PC-3 (cell line): ENCODE measurements at regions not wholly inside any gene's neighbourhood (a gene's known extent, or its start where the extent isn't known, plus 50 kb on each side); places are given as distances from the start of the nearest gene placed in this dataset.

Experiments used
- ATAC-seq: fragments of 200-7000 bp; cut with Tn5 transposase; 2 replicates; pipeline ENCODE4 v1.9.1; 2020; ENCODE audit warnings: mild to moderate bottlenecking, moderate library complexity
- BruUV-seq: library from RNA; stranded (reverse); fragments of 400-500 nt; replicated peaks from 2 replicates; lab custom pipeline; 2021; lab: Mats Ljungman, UMichigan
- CTCF ChIA-PET: fragments of 300-600 bp; sonication (Branson Sonifier 250); formaldehyde crosslinking; loops from one replicate; lab custom pipeline; 2022; ENCODE audit warnings: antibody characterized with exemption; lab: Charles Lee
- POLR2A ChIA-PET: fragments of 300-600 bp; sonication (Branson Sonifier 250); formaldehyde crosslinking; loops from one replicate; lab custom pipeline; 2022; ENCODE audit warnings: antibody characterized with exemption; ENCODE audit not compliant: unreplicated experiment; lab: Charles Lee
- DNase-seq: peaks from one replicate; pipeline ENCODE4 v3.0.0-alpha.2; 2015
- H2AFZ ChIP-seq: fragments of 300-600 bp; sonication (generic); 2 replicates; pipeline ENCODE4 v1.6.0; 2016; ENCODE audit warnings: antibody characterized with exemption, low read length
- H3F3A ChIP-seq: fragments of 300-600 bp; sonication (generic); one replicate; pipeline ENCODE4 v1.6.0; 2017; ENCODE audit warnings: antibody characterized with exemption, low read length, control low read depth, mild to moderate bottlenecking; ENCODE audit not compliant: unreplicated experiment
- H3K27ac ChIP-seq: fragments of 300-600 bp; sonication (generic); 2 replicates; pipeline ENCODE4 v1.5.1; 2016; ENCODE audit warnings: mild to moderate bottlenecking, low read length
- H3K27me3 ChIP-seq: fragments of 300-600 bp; sonication (generic); 2 replicates; pipeline ENCODE4 v1.6.1; 2016; ENCODE audit warnings: low read length, mixed read lengths
- H3K36me3 ChIP-seq: fragments of 300-600 bp; sonication (generic); 2 replicates; pipeline ENCODE4 v1.6.1; 2016; ENCODE audit warnings: low read depth, mixed run types, low read length, mixed read lengths
- H3K4me1 ChIP-seq: fragments of 300-600 bp; sonication (generic); 2 replicates; pipeline ENCODE4 v1.5.1; 2016; ENCODE audit warnings: low read length; ENCODE audit not compliant: insufficient read depth
- H3K4me2 ChIP-seq: fragments of 300-600 bp; sonication (generic); 2 replicates; pipeline ENCODE4 v1.6.0; 2016; ENCODE audit warnings: low read length
- H3K4me3 ChIP-seq: fragments of 300-600 bp; sonication (generic); 2 replicates; pipeline ENCODE4 v1.5.1; 2016; ENCODE audit warnings: mild to moderate bottlenecking, low read length, mixed read lengths
- H3K79me2 ChIP-seq: fragments of 300-600 bp; sonication (generic); 2 replicates; pipeline ENCODE4 v1.6.1; 2017; ENCODE audit warnings: low read length, mixed read lengths
- H3K9ac ChIP-seq: fragments of 300-600 bp; sonication (generic); 2 replicates; pipeline ENCODE4 v1.6.0; 2016; ENCODE audit warnings: mild to moderate bottlenecking, low read length
- H3K9me2 ChIP-seq: fragments of 300-600 bp; sonication (generic); replicated peaks from 2 replicates; pipeline ENCODE4 v1.6.1; 2016; ENCODE audit warnings: mixed run types, low read length, mixed read lengths
- H3K9me3 ChIP-seq: fragments of 300-600 bp; sonication (generic); 2 replicates; pipeline ENCODE4 v1.6.1; 2016; ENCODE audit warnings: low read length, mixed read lengths
- H4K20me1 ChIP-seq: fragments of 300-600 bp; sonication (generic); 2 replicates; pipeline ENCODE4 v1.6.1; 2016; ENCODE audit warnings: low read length, mixed read lengths
- EZH2 ChIP-seq: fragments of 300-600 bp; sonication (generic); IDR thresholded peaks from one replicate; pipeline ENCODE4 v1.6.1; 2017; ENCODE audit warnings: antibody characterized with exemption, mild to moderate bottlenecking, low read length; ENCODE audit not compliant: unreplicated experiment
- EZH2phosphoT487 ChIP-seq: fragments of 300-600 bp; sonication (generic); IDR thresholded peaks from 2 replicates; pipeline ENCODE4 v1.6.1; 2018; ENCODE audit warnings: mild to moderate bottlenecking, antibody characterized with exemption, low read length, borderline replicate concordance
- intact Hi-C: fragments of 100-400 bp; cut with micrococcal nuclease; formaldehyde crosslinking; loops from 2 replicates; pipeline ENCODE4 v1.9.0; 2023
- TF ChIP-seq, protein P1 (sequence below): fragments of 300-600 bp; sonication (generic); conservative IDR thresholded peaks from 2 replicates; pipeline ENCODE4 v1.5.1; 2017; ENCODE audit warnings: antibody characterized with exemption, low read depth, mild to moderate bottlenecking, low read length

GRCh38 chr1:194342484-194343262 lies 1156.3 kb upstream of the B3GALT2 start:
- H3K27me3 ChIP-seq = no peaks in the 10 kb centered on the region

DNA sequence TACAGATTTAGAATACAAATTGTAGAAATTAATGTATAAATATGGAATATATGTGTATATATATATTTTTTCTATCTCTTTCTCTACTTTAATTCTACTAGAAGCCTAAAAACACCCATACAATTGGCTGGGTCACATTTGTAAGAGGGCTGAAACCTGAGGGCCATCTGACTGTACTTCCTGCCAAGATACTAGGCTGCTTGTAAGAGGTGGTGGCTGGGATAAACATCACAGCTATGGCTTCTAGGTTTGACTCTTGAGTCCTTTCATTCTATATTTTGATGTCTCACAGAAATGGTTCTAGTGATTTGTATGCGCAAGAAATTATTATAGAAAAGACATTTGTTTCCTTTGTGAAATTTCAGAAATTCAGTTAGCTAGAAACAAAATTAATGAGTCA lies 1155.2 kb upstream of the B3GALT2 start:
- TF ChIP-seq, protein P1, sequence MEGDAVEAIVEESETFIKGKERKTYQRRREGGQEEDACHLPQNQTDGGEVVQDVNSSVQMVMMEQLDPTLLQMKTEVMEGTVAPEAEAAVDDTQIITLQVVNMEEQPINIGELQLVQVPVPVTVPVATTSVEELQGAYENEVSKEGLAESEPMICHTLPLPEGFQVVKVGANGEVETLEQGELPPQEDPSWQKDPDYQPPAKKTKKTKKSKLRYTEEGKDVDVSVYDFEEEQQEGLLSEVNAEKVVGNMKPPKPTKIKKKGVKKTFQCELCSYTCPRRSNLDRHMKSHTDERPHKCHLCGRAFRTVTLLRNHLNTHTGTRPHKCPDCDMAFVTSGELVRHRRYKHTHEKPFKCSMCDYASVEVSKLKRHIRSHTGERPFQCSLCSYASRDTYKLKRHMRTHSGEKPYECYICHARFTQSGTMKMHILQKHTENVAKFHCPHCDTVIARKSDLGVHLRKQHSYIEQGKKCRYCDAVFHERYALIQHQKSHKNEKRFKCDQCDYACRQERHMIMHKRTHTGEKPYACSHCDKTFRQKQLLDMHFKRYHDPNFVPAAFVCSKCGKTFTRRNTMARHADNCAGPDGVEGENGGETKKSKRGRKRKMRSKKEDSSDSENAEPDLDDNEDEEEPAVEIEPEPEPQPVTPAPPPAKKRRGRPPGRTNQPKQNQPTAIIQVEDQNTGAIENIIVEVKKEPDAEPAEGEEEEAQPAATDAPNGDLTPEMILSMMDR = no peak
- TF ChIP-seq EZH2phosphoT487 (no peak), EZH2 (no peak)
- CTCF ChIA-PET = interaction anchor here (0.6 kb wide), 1 partner anchor 36 kb away, joined by 8 read pairs; no protein-coding TSS in a partner anchor

More at GRCh38 chr1:194342484-194343262, 1156.3 kb upstream of the B3GALT2 start:
- Histone ChIP-seq H3K4me1 (no peaks in the 10 kb centered on the region), H3K9me3 (no peaks in the 10 kb centered on the region), H3K4me3 (no peak overlapping the region), H4K20me1 (no peaks in the 10 kb centered on the region), H3K4me2 (no peak overlapping the region), H3K9me2 (no peaks in the 10 kb centered on the region), H3F3A (no peaks in the 10 kb centered on the region), H3K79me2 (no peaks in the 10 kb centered on the region), H3K27ac (no peak overlapping the region), H2AFZ (no peak overlapping the region), H3K36me3 (no peaks in the 10 kb centered on the region), H3K9ac (no peak overlapping the region)
- BruUV-seq = no TSS peak
- CTCF ChIA-PET = no interaction called here
- DNase-seq (no peak), ATAC-seq (no peak)
- POLR2A ChIA-PET = no interaction called here
- intact Hi-C loops = no loop called here
- TF ChIP-seq, protein P1 = no peak

GRCh38 chr1:194339471-194339870 lies 1153.1 kb upstream of the B3GALT2 start:
- no peaks in the 10 kb centered on the region for H3K9me3 ChIP-seq
- intact Hi-C loops = no loop called here
- no peaks in the 10 kb centered on the region for H3K9me2 ChIP-seq
- no peak overlapping the region for H3K9ac ChIP-seq
- H3K36me3 ChIP-seq = no peaks in the 10 kb centered on the region
- ChIA-PET CTCF (no interaction called here), POLR2A (no interaction called here)
- no peak overlapping the region for H3K4me3 ChIP-seq
- TF ChIP-seq EZH2phosphoT487 = no peak
- TF ChIP-seq, protein P1 = no peak
- TF ChIP-seq EZH2 = no peak
- no peaks in the 10 kb centered on the region for H3K27me3 ChIP-seq
- DNase-seq (no peak), ATAC-seq (no peak)
- BruUV-seq = no TSS peak
- H4K20me1 ChIP-seq = no peaks in the 10 kb centered on the region
- H3K27ac ChIP-seq = no peak overlapping the region
- no peak overlapping the region for H3K4me2 ChIP-seq
- no peaks in the 10 kb centered on the region for H3K79me2 ChIP-seq
- H3K4me1 ChIP-seq = no peaks in the 10 kb centered on the region
- no peaks in the 10 kb centered on the region for H3F3A ChIP-seq
- H2AFZ ChIP-seq = no peak overlapping the region

More for the DNA sequence above, 1155.2 kb upstream of the B3GALT2 start:
- DNase-seq = no peak
- no peaks in the 10 kb centered on the region for H3K36me3 ChIP-seq
- POLR2A ChIA-PET = no interaction called here
- no peaks in the 10 kb centered on the region for H4K20me1 ChIP-seq
- H3K9me3 ChIP-seq = no peaks in the 10 kb centered on the region
- no peak overlapping the region for H3K4me3 ChIP-seq
- no peaks in the 10 kb centered on the region for H3K4me1 ChIP-seq
- no peaks in the 10 kb centered on the region for H3K27me3 ChIP-seq
- intact Hi-C loops = no loop called here
- no TSS peak for BruUV-seq
- no peak for ATAC-seq
- H3K79me2 ChIP-seq = no peaks in the 10 kb centered on the region
- no peak overlapping the region for H3K27ac ChIP-seq
- H3K9ac ChIP-seq = no peak overlapping the region
- no peak overlapping the region for H3K4me2 ChIP-seq
- H3F3A ChIP-seq = no peaks in the 10 kb centered on the region
- H2AFZ ChIP-seq = no peak overlapping the region
- H3K9me2 ChIP-seq = no peaks in the 10 kb centered on the region
